ENCODE measurements at regions not wholly inside any gene's neighbourhood (a gene's known extent, or its start where the extent isn't known, plus 50 kb on each side); places are given as distances from the start of the nearest gene placed in this dataset.

- H3K4me2 ChIP-seq (ENCODE audit: insufficient read depth in 1 of 2, low read depth in 2 of 2, low read length in 2 of 2): no peak overlapping the region
- FAIRE-seq (no peak), DNase-seq (ENCODE audit: low read depth in 1 of 2, low spot score in 2 of 2) (no peak)
- H2BK15ac ChIP-seq (ENCODE audit: low read length): no peak overlapping the region
- H4K8ac ChIP-seq (ENCODE audit: extremely low read depth, insufficient read depth, low read length): no peak overlapping the region
- H3K23me2 ChIP-seq (ENCODE audit: low read depth, low read length): no peaks in the 10 kb centered on the region
- H3K23ac ChIP-seq (ENCODE audit: insufficient read length): no peak overlapping the region
- H2BK12ac ChIP-seq (ENCODE audit: low read depth, low read length): no peak overlapping the region
- no peak overlapping the region for H4K5ac ChIP-seq (ENCODE audit: insufficient read length, low read depth, low read length)
- no peak overlapping the region for H2AFZ ChIP-seq (ENCODE audit: low read length)
- WGBS, 2 experiments (ENCODE audit: extremely low coverage in 1 of 2, insufficient coverage in 1 of 2, insufficient read length in 1 of 2, insufficient replicate concordance in 2 of 2, low coverage in 1 of 2, low lambda C conversion rate in 2 of 2, missing lambda C conversion rate in 1 of 2): 100% methylated on average over 1 of the region's 1 CpG; no CpG with 5 or more reads in 1 of the 2 experiments
- H3K79me1 ChIP-seq (ENCODE audit: low read depth, low read length): no peaks in the 10 kb centered on the region
- H3K18ac ChIP-seq (ENCODE audit: extremely low read depth, low read length): no peak overlapping the region
- H2BK20ac ChIP-seq (ENCODE audit: low read length): no peak overlapping the region
- no peak overlapping the region for H3K56ac ChIP-seq (replicated peaks; ENCODE audit: insufficient read length, low read depth, low read length)
- no peak overlapping the region for H2AK5ac ChIP-seq (ENCODE audit: low read depth, low read length)
- H3K79me2 ChIP-seq (ENCODE audit: control insufficient read depth in 1 of 2, insufficient read depth in 2 of 2, low read length in 2 of 2): no peaks in the 10 kb centered on the region
- no peaks in the 10 kb centered on the region for H3K36me3 ChIP-seq (ENCODE audit: control insufficient read depth in 2 of 4, insufficient read depth in 4 of 4, low read length in 3 of 4)
- H2BK5ac ChIP-seq (ENCODE audit: low read depth, low read length): no peak overlapping the region
- H3K4me3 ChIP-seq (ENCODE audit: extremely low read depth in 1 of 4, insufficient read depth in 2 of 4, low read depth in 3 of 4, low read length in 4 of 4): no peak overlapping the region
- H3K27ac ChIP-seq (ENCODE audit: low read depth, low read length): no peak overlapping the region
- no peak overlapping the region for H3K4ac ChIP-seq (replicated peaks; ENCODE audit: insufficient read length, low read depth, low read length)
- H2BK120ac ChIP-seq (replicated peaks; ENCODE audit: low read depth, low read length): no peak overlapping the region
- H3K9ac ChIP-seq (replicated peaks in 1 of 4; ENCODE audit: extremely low read depth in 1 of 4, low read depth in 3 of 4, low read length in 3 of 4): no peak overlapping the region
- H4K91ac ChIP-seq (replicated peaks; ENCODE audit: insufficient read length, low read length): no peak overlapping the region
- CTCF ChIA-PET (ENCODE audit: partially characterized antibody): interaction anchor here (1.7 kb wide), 1 partner anchor 96 kb away, joined by 4 read pairs; no protein-coding TSS in a partner anchor
- H3K9me3 ChIP-seq (ENCODE audit: insufficient read depth in 2 of 2, low read depth in 1 of 2, low read length in 1 of 2): no peaks in the 10 kb centered on the region
- H4K20me1 ChIP-seq (replicated peaks in 1 of 2; ENCODE audit: control insufficient read depth in 1 of 2, insufficient read depth in 2 of 2, low read length in 2 of 2): no peaks in the 10 kb centered on the region
- H3K4me1 ChIP-seq (replicated peaks in 1 of 4; ENCODE audit: control insufficient read depth in 3 of 4, insufficient read depth in 4 of 4, low read length in 3 of 4): no peaks in the 10 kb centered on the region
- POLR2A ChIA-PET (ENCODE audit: partially characterized antibody): no interaction called here
- H3K14ac ChIP-seq (ENCODE audit: insufficient read length): no peak overlapping the region
- TF ChIP-seq BCL11A (IDR thresholded peaks at IDR 0.05; ENCODE audit: low read depth in 2 of 2, low read length in 2 of 2) (no peak), BACH1 (IDR thresholded peaks at IDR 0.05; ENCODE audit: low read length) (no peak), KDM4A (IDR thresholded peaks at IDR 0.05; ENCODE audit: low read depth, low read length, severe bottlenecking) (no peak), EP300 (IDR thresholded peaks at IDR 0.05; ENCODE audit: borderline replicate concordance in 1 of 2, low read depth in 2 of 2, low read length in 2 of 2) (no peak), ASH2L (IDR thresholded peaks at IDR 0.05; ENCODE audit: low read length) (no peak), KDM5A (IDR thresholded peaks at IDR 0.05; ENCODE audit: low read length) (no peak), SP1 (IDR thresholded peaks at IDR 0.05; ENCODE audit: low read depth, low read length) (no peak), RXRA (IDR thresholded peaks at IDR 0.05; ENCODE audit: insufficient read depth, low read depth, low read length) (no peak), CHD2 (IDR thresholded peaks at IDR 0.05; ENCODE audit: low read length) (no peak), TAF7 (optimal IDR thresholded peaks at IDR 0.05; ENCODE audit: borderline replicate concordance, low read depth, low read length) (no peak), HDAC6 (IDR thresholded peaks at IDR 0.05; ENCODE audit: low read depth, low read length) (no peak), MAFK (IDR thresholded peaks at IDR 0.05; ENCODE audit: low read depth, low read length) (no peak), NANOG (IDR thresholded peaks at IDR 0.05; ENCODE audit: insufficient read depth, low read depth, low read length, poor library complexity, severe bottlenecking) (no peak), JUN (IDR thresholded peaks at IDR 0.05; ENCODE audit: low read depth, low read length) (no peak)
- TF ChIP-seq, protein P1, sequence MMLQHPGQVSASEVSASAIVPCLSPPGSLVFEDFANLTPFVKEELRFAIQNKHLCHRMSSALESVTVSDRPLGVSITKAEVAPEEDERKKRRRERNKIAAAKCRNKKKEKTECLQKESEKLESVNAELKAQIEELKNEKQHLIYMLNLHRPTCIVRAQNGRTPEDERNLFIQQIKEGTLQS (IDR thresholded peaks at IDR 0.05; ENCODE audit: insufficient read depth, low read depth, low read length): no peak
- no peaks in the 10 kb centered on the region for H3K27me3 ChIP-seq (replicated peaks in 1 of 4; ENCODE audit: control insufficient read depth in 3 of 4, extremely low read depth in 1 of 4, insufficient read depth in 3 of 4, low read length in 3 of 4)
Measured at GRCh38 chr15:95121191-95121590, 889.8 kb downstream of the MCTP2 start.

Measured in H1 (cell line).